ENCODE measurements at regions not wholly inside any gene's neighbourhood (a gene's known extent, or its start where the extent isn't known, plus 50 kb on each side); places are given as distances from the start of the nearest gene placed in this dataset.
"Not testable (repeated sequence)": the region's sequence is repeated elsewhere in the genome, so short reads cannot be mapped to it uniquely, and the experiment has no call there.

DNA sequence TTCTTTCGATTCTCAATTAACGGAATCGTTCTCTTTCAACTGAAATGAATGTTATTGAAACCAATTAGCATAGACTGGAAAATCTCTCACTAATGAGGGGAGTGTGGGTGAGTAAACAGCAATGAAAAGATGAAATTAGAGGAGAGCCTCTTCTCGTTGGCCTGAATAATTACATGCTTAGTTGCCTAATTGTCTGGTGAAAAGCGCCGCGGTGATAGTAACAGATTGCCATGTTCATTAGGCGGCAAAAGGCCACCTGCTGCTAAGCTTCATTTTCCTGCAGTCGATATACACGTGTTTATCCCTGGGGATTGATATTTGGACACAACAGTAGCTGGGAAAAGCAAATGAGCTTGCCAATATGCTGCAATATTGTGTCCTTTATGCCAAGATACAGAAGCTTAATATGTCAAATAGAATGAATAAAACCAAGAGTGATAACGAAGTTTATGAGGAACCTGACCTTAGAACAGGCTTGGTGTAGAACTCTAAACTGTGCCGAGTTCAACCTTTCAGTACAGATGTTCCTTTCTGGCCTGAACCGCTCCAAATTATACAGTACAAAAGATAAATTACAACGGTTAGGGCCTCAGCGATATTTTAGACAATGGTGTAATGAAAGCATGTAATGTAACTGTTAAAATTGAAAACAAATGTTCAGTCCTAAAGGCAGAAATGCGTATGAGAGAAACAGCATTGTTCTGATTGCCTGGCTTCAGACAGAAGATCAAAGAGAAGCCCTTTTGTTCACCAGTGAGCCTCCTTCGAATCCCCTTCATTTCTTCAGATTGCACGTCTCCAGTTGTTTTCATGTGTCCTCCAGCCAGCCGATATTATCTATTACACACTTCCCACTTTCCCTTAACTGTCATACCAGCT, 185.2 kb downstream of the SHOX2 start:
- DNase-seq (ENCODE audit: low read depth in 3 of 3) = no peak

- no peak for DNase-seq (ENCODE audit: low read depth in 3 of 3)
These were observed 186.8 kb downstream of the SHOX2 start for GRCh38 chr3:157919319-157919887.

DNA sequence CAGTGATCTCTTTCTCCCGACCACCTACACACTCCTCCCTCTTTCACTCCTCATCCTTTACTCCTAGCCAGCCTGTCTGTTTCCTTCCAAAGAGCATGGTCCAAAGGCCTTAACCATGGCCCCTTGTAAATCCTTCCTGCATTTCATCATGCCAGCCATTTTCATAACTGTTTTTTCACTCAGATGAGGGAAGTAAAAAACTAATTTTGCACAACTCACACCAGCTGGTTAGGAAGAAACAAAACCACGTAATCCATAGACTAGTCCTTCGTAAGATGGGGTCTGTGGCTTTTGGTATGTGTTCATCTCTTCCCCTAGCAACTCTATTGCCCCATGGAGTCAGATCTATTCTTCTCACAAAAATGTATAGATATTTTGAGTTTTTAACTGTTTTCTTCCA, 187.8 kb downstream of the SHOX2 start:
- no peak for DNase-seq (ENCODE audit: low read depth in 3 of 3)

GRCh38 chr3:157916672-157917071, 189.5 kb downstream of the SHOX2 start:
- DNase-seq (ENCODE audit: low read depth in 3 of 3) = no peak

GRCh38 chr3:157914882-157915281, 191.3 kb downstream of the SHOX2 start:
- no peak for DNase-seq (ENCODE audit: low read depth in 3 of 3)

DNA sequence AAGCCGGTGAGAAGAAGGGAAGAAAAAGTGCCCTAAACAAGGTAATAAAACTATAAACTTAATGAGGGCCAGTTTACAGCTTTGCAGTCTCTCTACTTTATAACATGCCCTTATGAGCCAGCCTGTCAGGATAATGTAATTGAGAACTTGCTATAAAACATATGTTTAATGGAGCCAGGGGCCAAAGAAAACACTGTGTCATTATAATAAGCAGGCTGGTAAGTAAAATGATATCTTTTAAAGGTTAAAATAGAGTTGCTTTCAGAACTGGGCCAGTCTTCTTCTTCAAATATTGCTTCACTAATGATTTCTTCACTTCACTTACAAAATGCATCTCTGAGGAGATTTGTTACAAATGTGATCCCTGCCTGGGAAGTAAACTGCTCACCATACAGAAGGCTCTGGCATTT, 192.5 kb downstream of the SHOX2 start:
- DNase-seq (ENCODE audit: low read depth in 3 of 3) = no peak

- no peak for DNase-seq (ENCODE audit: low read depth in 3 of 3)
These were observed 193.4 kb downstream of the SHOX2 start for GRCh38 chr3:157912514-157913451.

DNA sequence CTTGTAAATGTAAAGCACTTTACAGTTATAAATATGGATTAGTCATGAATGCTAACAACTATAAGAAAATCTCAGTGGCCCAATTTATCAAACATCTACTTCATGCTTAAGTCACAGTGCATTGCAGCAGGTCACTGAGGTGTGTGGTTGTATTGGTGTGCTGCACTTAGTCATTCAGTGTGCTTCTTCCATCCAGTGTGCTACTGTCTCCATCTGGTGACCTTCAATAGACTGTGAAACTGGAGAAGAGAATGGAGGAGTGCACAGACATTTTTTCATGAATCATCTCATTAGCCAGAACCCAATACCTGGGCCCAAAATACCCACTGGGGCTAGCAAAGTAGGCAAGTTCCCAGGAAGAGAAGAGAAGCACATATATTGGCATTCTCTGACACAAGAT, 199.6 kb downstream of the SHOX2 start:
- no peak for DNase-seq (ENCODE audit: low read depth in 3 of 3)

- no peak for DNase-seq (ENCODE audit: low read depth in 3 of 3)
These were observed 200.3 kb downstream of the SHOX2 start for GRCh38 chr3:157905885-157906284.

DNA sequence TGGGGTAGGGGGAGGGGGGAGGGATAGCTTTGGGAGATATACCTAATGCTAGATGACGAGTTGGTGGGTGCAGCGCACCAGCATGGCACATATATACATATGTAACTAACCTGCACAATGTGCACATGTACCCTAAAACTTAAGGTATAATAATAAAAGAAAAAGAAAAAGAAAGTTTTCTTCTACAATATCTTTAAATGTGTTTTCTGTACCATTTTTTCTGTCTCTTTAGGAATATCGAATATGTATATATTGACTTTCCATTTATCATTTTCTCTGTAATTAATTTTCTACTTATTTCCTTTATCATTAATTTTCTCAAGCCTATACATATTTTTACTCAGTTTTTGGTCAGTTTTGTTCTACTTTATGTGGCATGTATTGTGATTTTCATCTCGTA, 203.5 kb downstream of the SHOX2 start:
- not testable (repeated sequence) for DNase-seq (ENCODE audit: low read depth in 3 of 3)

GRCh38 chr3:157888040-157888439, 218.2 kb downstream of the SHOX2 start:
- no peak for DNase-seq (ENCODE audit: low read depth in 3 of 3)

DNA sequence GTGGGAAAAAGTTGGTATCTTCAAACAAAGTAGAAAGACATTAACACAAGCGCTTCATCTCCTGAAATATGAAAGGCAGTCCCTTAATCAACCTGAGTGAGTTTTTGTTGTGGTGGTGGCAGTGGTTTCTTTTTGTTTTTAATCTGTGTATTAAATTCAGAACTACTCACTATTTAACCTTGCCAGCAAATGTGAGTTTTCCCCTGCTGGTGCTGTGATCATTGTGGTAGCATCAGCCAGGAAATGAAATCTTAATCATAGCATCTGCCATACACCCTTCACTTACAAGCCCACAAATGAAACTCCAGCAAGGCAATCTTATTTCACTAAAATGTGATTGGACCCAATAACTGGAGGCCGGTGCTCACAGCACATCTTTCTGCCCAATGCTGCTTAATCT, 229.7 kb downstream of the SHOX2 start:
- DNase-seq (ENCODE audit: low read depth in 3 of 3) = no peak

DNA sequence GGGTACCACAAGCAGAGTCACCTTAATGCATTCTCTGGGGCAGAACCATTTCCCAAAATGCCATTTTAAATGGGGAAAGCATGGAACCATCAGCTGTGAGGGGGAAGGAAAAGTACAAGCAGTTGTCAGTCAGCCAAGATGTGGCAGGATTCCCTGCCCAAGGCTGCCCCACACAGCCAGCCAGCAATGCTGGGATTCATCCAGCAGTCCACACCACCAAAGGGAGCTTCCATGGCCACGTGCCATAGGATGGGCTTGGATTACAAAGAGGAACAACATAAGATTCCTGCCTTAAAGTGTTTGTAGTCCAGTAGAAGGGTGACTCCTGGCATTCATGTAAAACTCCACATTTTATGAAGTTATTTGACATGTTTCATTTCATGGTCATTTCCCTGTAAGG, 233.3 kb downstream of the SHOX2 start:
- no peak for DNase-seq (ENCODE audit: low read depth in 3 of 3)

- no peak for DNase-seq (ENCODE audit: low read depth in 3 of 3)
These were observed 234.3 kb downstream of the SHOX2 start for GRCh38 chr3:157871838-157872460.

- no peak for DNase-seq (ENCODE audit: low read depth in 3 of 3)
These were observed 235.0 kb downstream of the SHOX2 start for GRCh38 chr3:157871248-157871647.

- no peak for DNase-seq (ENCODE audit: low read depth in 3 of 3)
These were observed 237.3 kb downstream of the SHOX2 start for GRCh38 chr3:157868946-157869345.

- DNase-seq (ENCODE audit: low read depth in 3 of 3) = no peak
These were observed 238.0 kb downstream of the SHOX2 start for GRCh38 chr3:157868196-157868595.

GRCh38 chr3:157865352-157866000, 240.7 kb downstream of the SHOX2 start:
- peak; percentile 6 to 35 (median 12) for DNase-seq (ENCODE audit: low read depth in 3 of 3)

DNA sequence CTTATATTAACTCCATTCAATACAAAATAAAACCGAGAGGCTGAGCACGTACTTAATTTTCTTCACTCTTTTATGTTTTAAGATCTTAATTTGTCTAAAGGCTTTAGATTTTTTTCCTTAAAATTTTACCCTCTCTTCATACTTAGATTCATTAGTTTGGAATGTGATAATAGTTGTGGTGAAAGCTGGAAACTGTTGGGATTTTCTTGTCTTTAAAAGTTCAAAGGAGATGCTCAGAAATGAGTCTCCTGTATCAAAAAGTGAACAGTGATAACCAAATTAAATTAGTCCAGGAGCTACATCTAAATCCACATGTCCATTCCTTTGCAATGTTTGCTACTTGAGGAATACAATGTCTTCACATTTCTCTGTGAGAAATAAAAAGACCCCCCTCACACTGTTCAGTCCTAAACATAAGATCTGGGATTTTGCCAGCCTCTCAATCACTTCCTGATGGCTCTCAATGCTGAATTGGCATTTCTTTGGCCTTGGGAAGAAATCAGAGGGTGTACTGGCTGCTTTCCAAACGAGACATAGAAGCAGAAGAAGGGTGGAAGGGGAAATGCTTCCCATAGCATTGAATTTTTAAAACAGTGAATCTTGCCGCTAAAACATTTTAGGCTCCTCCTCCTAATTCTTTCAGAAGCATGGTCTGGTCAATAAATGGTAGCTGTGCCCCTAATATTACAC, 245.0 kb downstream of the SHOX2 start:
- no peak for DNase-seq (ENCODE audit: low read depth in 3 of 3)

GRCh38 chr3:157859541-157859940, 246.7 kb downstream of the SHOX2 start:
- no peak for DNase-seq (ENCODE audit: low read depth in 3 of 3)

DNA sequence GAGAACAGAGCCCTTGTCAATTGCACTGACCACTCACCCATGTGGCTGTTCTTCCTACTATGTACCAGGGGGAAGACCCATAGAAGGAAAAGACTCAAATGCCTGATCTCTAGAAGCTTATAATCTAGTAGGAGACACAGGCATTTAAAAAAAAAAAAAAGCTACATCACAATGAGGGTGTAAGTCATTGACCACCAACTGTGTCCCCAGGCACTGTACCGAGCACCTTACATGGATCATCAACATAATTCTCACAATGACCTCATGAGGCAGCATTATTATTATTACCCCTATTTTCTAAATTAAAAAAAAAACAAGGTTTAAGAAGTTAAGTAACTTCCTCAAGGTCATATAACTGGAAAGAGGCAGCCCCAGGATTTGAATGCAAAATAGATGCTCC, 247.4 kb downstream of the SHOX2 start:
- no peak for DNase-seq (ENCODE audit: low read depth in 3 of 3)

Measured in stimulated activated CD4-positive, alpha-beta T cell treated with anti-CD3 and anti-CD28 coated beads, TNF-alpha, amount 100 ng/mL, for 24 hours (primary cell).